ENCODE measurements at regions not wholly inside any gene's neighbourhood (a gene's known extent, or its start where the extent isn't known, plus 50 kb on each side); places are given as distances from the start of the nearest gene placed in this dataset.
"Not testable (repeated sequence)": the region's sequence is repeated elsewhere in the genome, so short reads cannot be mapped to it uniquely, and the experiment has no call there.

DNA sequence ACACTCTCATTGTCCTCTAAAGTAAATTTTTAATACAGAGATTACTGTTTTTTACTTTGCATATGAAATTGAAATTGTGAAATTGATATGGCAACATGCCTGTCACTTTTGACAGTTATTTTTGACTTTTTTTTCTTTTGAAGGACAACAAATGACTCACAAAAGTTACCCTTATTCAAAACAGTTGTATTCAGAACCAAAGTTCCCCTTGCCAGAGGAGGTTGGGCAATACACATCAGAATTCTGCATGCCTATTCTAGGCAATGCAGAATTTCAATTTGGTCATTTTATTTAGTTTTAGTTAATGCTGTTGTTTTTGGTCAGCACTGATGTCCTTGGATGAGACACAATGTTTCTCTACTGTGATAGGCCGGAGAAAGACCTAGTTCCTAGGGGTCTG is 299.1 kb upstream of the PRR16 start:
- H4K20me1 ChIP-seq (ENCODE audit: insufficient read depth, low read length), result no peaks in the 10 kb centered on the region
- no peak overlapping the region for H3K4me2 ChIP-seq (ENCODE audit: low read length)
- H3K79me2 ChIP-seq (ENCODE audit: insufficient read depth, low read depth, low read length), result no peaks in the 10 kb centered on the region
- H2AFZ ChIP-seq (ENCODE audit: low read length), result no peak overlapping the region
- no peaks in the 10 kb centered on the region for H3K4me1 ChIP-seq (ENCODE audit: insufficient read depth, low read length, poor library complexity, severe bottlenecking)
- H3K9me2 ChIP-seq (ENCODE audit: insufficient read depth, low read length), result no peaks in the 10 kb centered on the region
- no peaks in the 10 kb centered on the region for H3K9me3 ChIP-seq (ENCODE audit: low read length)
- ChIA-PET CTCF (ENCODE audit: unreplicated experiment) (no interaction called here), POLR2A (no interaction called here)
- TF ChIP-seq EZH2phosphoT487 (IDR thresholded peaks at IDR 0.05; ENCODE audit: borderline replicate concordance, low read depth, low read length), result no peak
- TF ChIP-seq, protein P1, sequence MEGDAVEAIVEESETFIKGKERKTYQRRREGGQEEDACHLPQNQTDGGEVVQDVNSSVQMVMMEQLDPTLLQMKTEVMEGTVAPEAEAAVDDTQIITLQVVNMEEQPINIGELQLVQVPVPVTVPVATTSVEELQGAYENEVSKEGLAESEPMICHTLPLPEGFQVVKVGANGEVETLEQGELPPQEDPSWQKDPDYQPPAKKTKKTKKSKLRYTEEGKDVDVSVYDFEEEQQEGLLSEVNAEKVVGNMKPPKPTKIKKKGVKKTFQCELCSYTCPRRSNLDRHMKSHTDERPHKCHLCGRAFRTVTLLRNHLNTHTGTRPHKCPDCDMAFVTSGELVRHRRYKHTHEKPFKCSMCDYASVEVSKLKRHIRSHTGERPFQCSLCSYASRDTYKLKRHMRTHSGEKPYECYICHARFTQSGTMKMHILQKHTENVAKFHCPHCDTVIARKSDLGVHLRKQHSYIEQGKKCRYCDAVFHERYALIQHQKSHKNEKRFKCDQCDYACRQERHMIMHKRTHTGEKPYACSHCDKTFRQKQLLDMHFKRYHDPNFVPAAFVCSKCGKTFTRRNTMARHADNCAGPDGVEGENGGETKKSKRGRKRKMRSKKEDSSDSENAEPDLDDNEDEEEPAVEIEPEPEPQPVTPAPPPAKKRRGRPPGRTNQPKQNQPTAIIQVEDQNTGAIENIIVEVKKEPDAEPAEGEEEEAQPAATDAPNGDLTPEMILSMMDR (conservative IDR thresholded peaks at IDR 0.05; ENCODE audit: low read length), result no peak
- no peaks in the 10 kb centered on the region for H3K36me3 ChIP-seq (ENCODE audit: insufficient read depth, low read length)
- intact Hi-C loops (cut with micrococcal nuclease; ENCODE audit: unreplicated experiment), result no loop called here
- DNase-seq (ENCODE audit: low spot score), result no peak
- no peak overlapping the region for H3K27ac ChIP-seq (ENCODE audit: low read depth, low read length, poor library complexity, severe bottlenecking)
- H3K4me3 ChIP-seq (ENCODE audit: low read depth, low read length, poor library complexity, severe bottlenecking), result no peak overlapping the region
- no TSS peak for BruUV-seq (replicated peaks)

DNA sequence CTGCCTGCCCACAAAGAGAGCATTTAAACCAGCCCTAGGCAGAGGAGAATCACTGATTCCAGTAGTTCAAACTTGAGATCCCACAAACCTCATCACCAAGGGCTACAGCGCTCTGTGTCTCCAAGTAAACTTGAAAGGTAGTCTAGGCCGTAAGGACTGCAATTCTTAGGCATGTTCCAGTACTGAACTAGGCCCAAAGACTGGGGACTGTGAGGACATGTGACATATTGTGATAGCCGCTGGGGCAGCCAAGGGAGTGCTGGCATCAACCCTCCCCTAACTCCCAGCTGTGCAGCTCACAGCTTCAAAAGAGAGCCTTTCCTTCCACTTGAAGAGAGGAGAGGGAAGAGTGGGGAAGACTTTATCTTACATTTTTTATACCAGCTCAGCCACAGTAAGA is 291.0 kb upstream of the PRR16 start:
- no TSS peak for BruUV-seq (replicated peaks)
- intact Hi-C loops (cut with micrococcal nuclease; ENCODE audit: unreplicated experiment), result no loop called here
- no peak for DNase-seq (ENCODE audit: low spot score)
- no peaks in the 10 kb centered on the region for H4K20me1 ChIP-seq (ENCODE audit: insufficient read depth, low read length)
- no peak overlapping the region for H3K27ac ChIP-seq (ENCODE audit: low read depth, low read length, poor library complexity, severe bottlenecking)
- H3K9me2 ChIP-seq (ENCODE audit: insufficient read depth, low read length), result no peaks in the 10 kb centered on the region
- ChIA-PET CTCF (ENCODE audit: unreplicated experiment) (no interaction called here), POLR2A (no interaction called here)
- H3K79me2 ChIP-seq (ENCODE audit: insufficient read depth, low read depth, low read length), result no peaks in the 10 kb centered on the region
- no peaks in the 10 kb centered on the region for H3K9me3 ChIP-seq (ENCODE audit: low read length)
- no peak overlapping the region for H3K4me2 ChIP-seq (ENCODE audit: low read length)
- TF ChIP-seq, protein P1 (conservative IDR thresholded peaks at IDR 0.05; ENCODE audit: low read length), result no peak
- H3K4me3 ChIP-seq (ENCODE audit: low read depth, low read length, poor library complexity, severe bottlenecking), result no peak overlapping the region
- no peaks in the 10 kb centered on the region for H3K4me1 ChIP-seq (ENCODE audit: insufficient read depth, low read length, poor library complexity, severe bottlenecking)
- H2AFZ ChIP-seq (ENCODE audit: low read length), result no peak overlapping the region
- no peaks in the 10 kb centered on the region for H3K36me3 ChIP-seq (ENCODE audit: insufficient read depth, low read length)

DNA sequence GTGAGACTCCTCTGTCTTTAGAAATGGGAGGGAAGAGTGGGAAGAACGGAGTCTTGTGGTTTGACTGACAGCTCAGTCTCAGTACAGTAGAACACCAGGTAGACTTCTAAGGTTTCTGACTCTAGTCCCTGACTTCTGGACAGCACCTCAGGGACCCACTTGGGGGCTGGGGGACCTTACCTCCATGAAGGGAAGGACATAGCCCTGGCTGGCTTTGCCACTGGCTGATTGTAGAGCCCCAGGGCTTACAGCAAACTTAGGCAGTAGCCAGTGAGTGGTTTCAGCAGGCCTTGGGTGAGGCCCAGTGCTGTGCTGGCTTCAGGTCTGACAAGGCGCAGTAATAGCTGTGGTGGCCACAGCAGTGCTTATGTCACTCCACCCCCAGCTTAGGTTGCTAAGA is 290.0 kb upstream of the PRR16 start:
- no peak for DNase-seq (ENCODE audit: low spot score)
- Histone ChIP-seq H3K4me2 (ENCODE audit: low read length) (no peak overlapping the region), H3K9me3 (ENCODE audit: low read length) (no peaks in the 10 kb centered on the region), H4K20me1 (ENCODE audit: insufficient read depth, low read length) (no peaks in the 10 kb centered on the region), H3K79me2 (ENCODE audit: insufficient read depth, low read depth, low read length) (no peaks in the 10 kb centered on the region), H3K4me1 (ENCODE audit: insufficient read depth, low read length, poor library complexity, severe bottlenecking) (no peaks in the 10 kb centered on the region), H3K4me3 (ENCODE audit: low read depth, low read length, poor library complexity, severe bottlenecking) (no peak overlapping the region), H3K27ac (ENCODE audit: low read depth, low read length, poor library complexity, severe bottlenecking) (no peak overlapping the region), H3K9me2 (ENCODE audit: insufficient read depth, low read length) (no peaks in the 10 kb centered on the region), H3K36me3 (ENCODE audit: insufficient read depth, low read length) (no peaks in the 10 kb centered on the region), H2AFZ (ENCODE audit: low read length) (no peak overlapping the region)
- ChIA-PET CTCF (ENCODE audit: unreplicated experiment) (no interaction called here), POLR2A (interaction anchor here (0.7 kb wide), 1 partner anchor 233 kb away, joined by 3 read pairs; no protein-coding TSS in a partner anchor)
- BruUV-seq (replicated peaks), result no TSS peak
- no peak for TF ChIP-seq EZH2phosphoT487 (IDR thresholded peaks at IDR 0.05; ENCODE audit: borderline replicate concordance, low read depth, low read length)
- TF ChIP-seq, protein P1 (conservative IDR thresholded peaks at IDR 0.05; ENCODE audit: low read length), result no peak
- intact Hi-C loops (cut with micrococcal nuclease; ENCODE audit: unreplicated experiment), result no loop called here

DNA sequence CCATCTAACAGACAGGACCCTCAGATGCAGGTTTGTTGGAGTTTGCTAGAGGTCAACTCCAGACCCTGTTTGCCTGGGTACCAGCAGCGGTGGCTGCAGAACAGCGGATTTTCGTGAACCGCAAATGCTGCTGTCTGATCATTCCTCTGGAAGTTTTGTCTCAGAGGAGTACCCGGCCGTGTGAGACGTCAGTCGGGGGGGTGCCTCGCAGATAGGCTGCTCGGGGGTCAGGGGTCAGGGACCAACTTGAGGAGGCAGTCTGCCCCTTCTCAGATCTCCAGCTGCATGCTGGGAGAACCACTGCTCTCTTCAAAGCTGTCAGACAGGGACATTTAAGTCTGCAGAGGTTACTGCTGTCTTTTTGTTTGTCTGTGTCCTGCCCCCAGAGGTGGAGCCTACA is 282.9 kb upstream of the PRR16 start:
- BruUV-seq (replicated peaks); H3K9me2 ChIP-seq (ENCODE audit: insufficient read depth, low read length); CTCF ChIA-PET (ENCODE audit: unreplicated experiment); DNase-seq (ENCODE audit: low spot score); H3K36me3 ChIP-seq (ENCODE audit: insufficient read depth, low read length); H3K4me3 ChIP-seq (ENCODE audit: low read depth, low read length, poor library complexity, severe bottlenecking); intact Hi-C loops (cut with micrococcal nuclease; ENCODE audit: unreplicated experiment); H3K4me1 ChIP-seq (ENCODE audit: insufficient read depth, low read length, poor library complexity, severe bottlenecking); H4K20me1 ChIP-seq (ENCODE audit: insufficient read depth, low read length); H2AFZ ChIP-seq (ENCODE audit: low read length); H3K79me2 ChIP-seq (ENCODE audit: insufficient read depth, low read depth, low read length); H3K4me2 ChIP-seq (ENCODE audit: low read length); H3K27ac ChIP-seq (ENCODE audit: low read depth, low read length, poor library complexity, severe bottlenecking); H3K9me3 ChIP-seq (ENCODE audit: low read length); POLR2A ChIA-PET: not testable (repeated sequence)

DNA sequence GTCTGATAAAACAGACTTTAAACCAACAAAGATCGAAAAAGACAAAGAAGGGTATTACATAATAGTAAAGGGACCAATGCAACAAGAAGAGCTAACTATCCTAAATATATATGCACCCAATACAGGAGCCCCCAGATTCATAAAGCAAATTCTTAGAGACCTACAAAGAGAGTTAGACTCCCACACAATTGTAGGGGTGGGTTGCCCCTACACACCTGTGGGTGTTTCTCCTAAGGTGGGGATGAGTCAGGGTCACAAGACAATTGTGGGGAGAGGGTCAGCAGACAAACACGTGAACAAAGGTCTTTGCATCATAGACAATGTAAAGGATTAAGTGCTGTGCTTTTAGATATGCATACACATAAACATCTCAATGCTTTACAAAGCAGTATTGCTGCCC is 269.4 kb upstream of the PRR16 start:
- DNase-seq (ENCODE audit: low spot score); BruUV-seq (replicated peaks); H2AFZ ChIP-seq (ENCODE audit: low read length); POLR2A ChIA-PET; H3K36me3 ChIP-seq (ENCODE audit: insufficient read depth, low read length); H3K4me3 ChIP-seq (ENCODE audit: low read depth, low read length, poor library complexity, severe bottlenecking); H3K9me3 ChIP-seq (ENCODE audit: low read length); H4K20me1 ChIP-seq (ENCODE audit: insufficient read depth, low read length); intact Hi-C loops (cut with micrococcal nuclease; ENCODE audit: unreplicated experiment); H3K79me2 ChIP-seq (ENCODE audit: insufficient read depth, low read depth, low read length); H3K27ac ChIP-seq (ENCODE audit: low read depth, low read length, poor library complexity, severe bottlenecking); H3K4me2 ChIP-seq (ENCODE audit: low read length); H3K9me2 ChIP-seq (ENCODE audit: insufficient read depth, low read length); H3K4me1 ChIP-seq (ENCODE audit: insufficient read depth, low read length, poor library complexity, severe bottlenecking); CTCF ChIA-PET (ENCODE audit: unreplicated experiment): not testable (repeated sequence)

Measured in OCI-LY7 (cell line).